ENCODE measurements at regions not wholly inside any gene's neighbourhood (a gene's known extent, or its start where the extent isn't known, plus 50 kb on each side); places are given as distances from the start of the nearest gene placed in this dataset.

DNA sequence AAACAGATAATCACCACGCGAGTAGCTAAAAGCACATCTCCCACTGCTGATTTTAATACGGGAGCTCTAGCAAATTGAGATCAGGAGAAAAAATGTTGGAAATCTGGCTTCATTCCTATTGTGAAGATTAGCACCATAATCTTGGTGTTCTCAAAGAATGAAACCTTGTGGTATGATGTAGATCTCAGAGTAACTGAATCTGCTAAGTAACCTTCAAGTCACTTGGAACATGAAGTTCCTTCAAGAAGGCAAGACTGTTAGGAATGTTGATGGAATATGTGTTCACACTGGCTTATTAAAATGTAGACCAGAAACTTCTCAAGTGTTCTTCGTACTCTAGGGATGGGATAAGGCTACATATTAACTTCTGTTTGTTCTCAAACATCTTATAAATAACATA lies 117.4 kb upstream of the CHRM3 start:
- TF ChIP-seq CHD2 (IDR thresholded peaks at IDR 0.05; ENCODE audit: low read depth, low read length): no peak
- TF ChIP-seq, protein P1, sequence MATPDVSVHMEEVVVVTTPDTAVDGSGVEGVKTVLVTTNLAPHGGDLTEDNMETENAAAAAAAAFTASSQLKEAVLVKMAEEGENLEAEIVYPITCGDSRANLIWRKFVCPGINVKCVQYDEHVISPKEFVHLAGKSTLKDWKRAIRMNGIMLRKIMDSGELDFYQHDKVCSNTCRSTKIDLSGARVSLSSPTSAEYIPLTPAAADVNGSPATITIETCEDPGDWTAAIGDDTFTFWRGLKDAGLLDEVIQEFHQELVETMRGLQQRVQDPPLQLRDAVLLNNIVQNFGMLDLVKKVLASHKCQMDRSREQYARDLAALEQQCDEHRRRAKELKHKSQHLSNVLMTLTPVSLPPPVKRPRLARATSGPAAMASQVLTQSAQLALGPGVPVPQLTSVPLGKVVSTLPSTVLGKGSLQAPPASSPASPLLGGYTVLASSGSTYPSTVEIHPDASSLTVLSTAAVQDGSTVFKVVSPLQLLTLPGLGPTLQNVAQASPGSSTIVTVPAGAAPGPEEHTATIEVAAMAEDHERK (CRISPR knock-in tag; IDR thresholded peaks at IDR 0.05; ENCODE audit: low read depth): no peak
- TF ChIP-seq, protein P2, sequence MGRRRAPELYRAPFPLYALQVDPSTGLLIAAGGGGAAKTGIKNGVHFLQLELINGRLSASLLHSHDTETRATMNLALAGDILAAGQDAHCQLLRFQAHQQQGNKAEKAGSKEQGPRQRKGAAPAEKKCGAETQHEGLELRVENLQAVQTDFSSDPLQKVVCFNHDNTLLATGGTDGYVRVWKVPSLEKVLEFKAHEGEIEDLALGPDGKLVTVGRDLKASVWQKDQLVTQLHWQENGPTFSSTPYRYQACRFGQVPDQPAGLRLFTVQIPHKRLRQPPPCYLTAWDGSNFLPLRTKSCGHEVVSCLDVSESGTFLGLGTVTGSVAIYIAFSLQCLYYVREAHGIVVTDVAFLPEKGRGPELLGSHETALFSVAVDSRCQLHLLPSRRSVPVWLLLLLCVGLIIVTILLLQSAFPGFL (CRISPR knock-in tag; IDR thresholded peaks at IDR 0.05): no peak
- TF ChIP-seq CEBPB (IDR thresholded peaks at IDR 0.05; ENCODE audit: borderline replicate concordance, low read depth, low read length): no peak
